DND-41 (cell line): ENCODE measurements at regions not wholly inside any gene's neighbourhood (a gene's known extent, or its start where the extent isn't known, plus 50 kb on each side); places are given as distances from the start of the nearest gene placed in this dataset.

ENCODE experiments used
- CTCF ChIP-seq: IDR thresholded peaks from 2 replicates; pipeline ENCODE4 v1.5.1; 2012; ENCODE audit warnings: borderline replicate concordance, low read length, moderate library complexity, mild to moderate bottlenecking; ENCODE audit not compliant: poor library complexity, severe bottlenecking; ENCODE audit errors: extremely low read depth
- EZH2 ChIP-seq: IDR thresholded peaks from 3 replicates; pipeline ENCODE4 v1.6.1; 2012; ENCODE audit warnings: borderline replicate concordance, low read depth, mild to moderate bottlenecking, moderate library complexity, low read length, inconsistent platforms; ENCODE audit not compliant: severe bottlenecking

GRCh38 chr13:107753748-107754147 is 461.6 kb downstream of the LIG4 start:
- TF ChIP-seq CTCF (no peak), EZH2 (no peak)
